ENCODE measurements at regions not wholly inside any gene's neighbourhood (a gene's known extent, or its start where the extent isn't known, plus 50 kb on each side); places are given as distances from the start of the nearest gene placed in this dataset.

GRCh38 chr5:119897537-119898370, 268.4 kb downstream of the FAM170A start:
- TF ChIP-seq, protein P1, sequence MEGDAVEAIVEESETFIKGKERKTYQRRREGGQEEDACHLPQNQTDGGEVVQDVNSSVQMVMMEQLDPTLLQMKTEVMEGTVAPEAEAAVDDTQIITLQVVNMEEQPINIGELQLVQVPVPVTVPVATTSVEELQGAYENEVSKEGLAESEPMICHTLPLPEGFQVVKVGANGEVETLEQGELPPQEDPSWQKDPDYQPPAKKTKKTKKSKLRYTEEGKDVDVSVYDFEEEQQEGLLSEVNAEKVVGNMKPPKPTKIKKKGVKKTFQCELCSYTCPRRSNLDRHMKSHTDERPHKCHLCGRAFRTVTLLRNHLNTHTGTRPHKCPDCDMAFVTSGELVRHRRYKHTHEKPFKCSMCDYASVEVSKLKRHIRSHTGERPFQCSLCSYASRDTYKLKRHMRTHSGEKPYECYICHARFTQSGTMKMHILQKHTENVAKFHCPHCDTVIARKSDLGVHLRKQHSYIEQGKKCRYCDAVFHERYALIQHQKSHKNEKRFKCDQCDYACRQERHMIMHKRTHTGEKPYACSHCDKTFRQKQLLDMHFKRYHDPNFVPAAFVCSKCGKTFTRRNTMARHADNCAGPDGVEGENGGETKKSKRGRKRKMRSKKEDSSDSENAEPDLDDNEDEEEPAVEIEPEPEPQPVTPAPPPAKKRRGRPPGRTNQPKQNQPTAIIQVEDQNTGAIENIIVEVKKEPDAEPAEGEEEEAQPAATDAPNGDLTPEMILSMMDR (IDR thresholded peaks at IDR 0.05) = no peak
- H3K27me3 ChIP-seq = no peaks in the 10 kb centered on the region
- WGBS, 4 donors = 67 to 82% (median 72%) methylated on average over 6 of the region's 6 CpGs

GRCh38 chr5:119899981-119900380, 270.6 kb downstream of the FAM170A start:
- Histone ChIP-seq H3K4me1 (replicated peaks in 1 of 2) (no peaks in the 10 kb centered on the region), H3K9me3 (replicated peaks in 1 of 3) (no peaks in the 10 kb centered on the region), H3K4me3 (no peak overlapping the region), H3K27ac (no peak overlapping the region), H3K27me3 (no peaks in the 10 kb centered on the region), H3K36me3 (replicated peaks in 1 of 2) (no peaks in the 10 kb centered on the region)
- no peak for DNase-seq
- intact Hi-C loops (cut with DNase I) = no loop called here
- no peak for TF ChIP-seq POLR2A (IDR thresholded peaks at IDR 0.05)
- TF ChIP-seq, protein P1 (IDR thresholded peaks at IDR 0.05) = no peak
- 45 to 82% (median 63%) methylated on average over 2 of the region's 2 CpGs for WGBS, 4 donors

More at GRCh38 chr5:119897537-119898370, 268.4 kb downstream of the FAM170A start:
- H3K4me3 ChIP-seq = no peak overlapping the region
- H3K9me3 ChIP-seq (replicated peaks in 1 of 3) = no peaks in the 10 kb centered on the region
- intact Hi-C loops (cut with DNase I) = no loop called here
- no peaks in the 10 kb centered on the region for H3K4me1 ChIP-seq (replicated peaks in 1 of 2)
- DNase-seq = no peak
- H3K36me3 ChIP-seq (replicated peaks in 1 of 2) = no peaks in the 10 kb centered on the region
- H3K27ac ChIP-seq = no peak overlapping the region

DNA sequence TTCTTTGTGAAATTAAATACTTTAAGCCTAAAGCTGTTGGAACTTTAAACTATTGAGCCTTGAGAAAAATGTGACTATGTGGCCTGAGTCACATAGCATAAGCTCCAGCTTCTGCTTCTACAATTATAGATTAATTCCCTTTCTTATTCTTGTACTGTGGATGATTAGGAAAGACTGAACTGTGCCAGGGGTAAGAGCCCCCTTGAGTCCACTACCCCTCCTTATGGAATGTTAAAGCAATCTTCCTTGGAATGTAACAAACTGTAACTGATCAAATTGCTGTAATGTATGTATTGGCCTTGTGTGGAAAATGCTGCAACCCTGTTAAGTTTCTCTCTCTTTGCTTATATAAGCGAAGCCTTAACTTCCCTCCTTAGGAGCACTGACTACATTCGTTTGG, 273.2 kb downstream of the FAM170A start:
- intact Hi-C loops (cut with DNase I) = no loop called here
- H3K9me3 ChIP-seq (replicated peaks in 1 of 3) = no peaks in the 10 kb centered on the region
- TF ChIP-seq, protein P1 (IDR thresholded peaks at IDR 0.05) = no peak
- no peak for TF ChIP-seq POLR2A (IDR thresholded peaks at IDR 0.05)
- no peaks in the 10 kb centered on the region for H3K36me3 ChIP-seq (replicated peaks in 1 of 2)
- no peak for DNase-seq
- H3K27ac ChIP-seq = no peak overlapping the region
- H3K4me3 ChIP-seq = no peak overlapping the region
- WGBS, 4 donors = 75 to 89% (median 77%) methylated on average over 2 of the region's 2 CpGs
- no peaks in the 10 kb centered on the region for H3K27me3 ChIP-seq
- H3K4me1 ChIP-seq (replicated peaks in 1 of 2) = no peaks in the 10 kb centered on the region

DNA sequence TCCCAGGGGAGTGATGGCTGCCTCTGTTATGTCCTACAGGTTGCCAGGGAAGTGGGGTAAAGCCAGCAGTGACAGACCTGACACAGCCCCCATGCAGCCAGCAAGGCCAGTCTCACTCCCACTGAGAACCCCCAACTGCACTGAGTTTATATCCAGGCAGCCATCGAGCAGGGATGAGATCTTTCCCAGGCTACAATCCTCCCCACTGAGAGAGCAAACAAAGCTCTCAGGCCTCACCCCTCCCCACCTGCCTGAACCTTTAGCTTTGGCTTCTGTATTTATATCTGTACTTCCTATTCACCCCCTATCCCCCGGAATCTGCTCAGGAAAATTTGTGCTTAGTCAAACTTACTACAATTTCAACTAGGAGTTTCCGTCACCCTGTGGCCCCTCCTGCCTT, 284.1 kb downstream of the FAM170A start:
- Histone ChIP-seq H3K4me1 (replicated peaks in 1 of 2) (no peaks in the 10 kb centered on the region), H3K27me3 (no peaks in the 10 kb centered on the region), H3K9me3 (replicated peaks in 1 of 3) (no peaks in the 10 kb centered on the region), H3K27ac (no peak overlapping the region), H3K36me3 (replicated peaks in 1 of 2) (no peaks in the 10 kb centered on the region), H3K4me3 (no peak overlapping the region)
- intact Hi-C loops (cut with DNase I) = no loop called here
- TF ChIP-seq, protein P1 (IDR thresholded peaks at IDR 0.05) = no peak
- no peak for TF ChIP-seq POLR2A (IDR thresholded peaks at IDR 0.05)
- WGBS, 4 donors = 49 to 65% (median 56%) methylated on average over 3 of the region's 3 CpGs
- no peak for DNase-seq
